ENCODE measurements at regions not wholly inside any gene's neighbourhood (a gene's known extent, or its start where the extent isn't known, plus 50 kb on each side); places are given as distances from the start of the nearest gene placed in this dataset.

DNA sequence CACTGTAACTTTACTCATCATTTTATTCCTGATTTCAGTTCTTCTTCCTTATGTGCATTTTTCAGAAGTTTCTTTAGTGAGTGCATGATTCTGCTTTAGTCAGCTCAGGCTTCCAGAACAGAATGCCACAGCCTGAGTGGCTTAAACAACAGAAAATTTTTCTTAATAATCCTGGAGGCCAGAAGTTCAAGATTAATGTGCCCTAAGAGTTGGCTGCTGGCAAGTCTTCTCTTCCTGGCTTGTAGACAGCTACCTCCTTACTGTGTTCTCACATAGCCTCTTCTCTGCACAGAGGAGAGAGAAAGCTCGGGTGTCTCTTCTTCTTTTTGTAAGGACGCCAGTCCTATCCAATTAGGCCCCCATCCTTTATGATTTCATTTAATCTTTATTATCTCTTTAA, 443.1 kb upstream of the RGS17 start:
- TF ChIP-seq POLR2AphosphoS5 (IDR thresholded peaks at IDR 0.05; ENCODE audit: low read depth, low read length) (no peak), POLR2A (IDR thresholded peaks at IDR 0.05; ENCODE audit: low read depth, low read length) (no peak)

All from GM12892 (cell line).